ENCODE measurements at regions not wholly inside any gene's neighbourhood (a gene's known extent, or its start where the extent isn't known, plus 50 kb on each side); places are given as distances from the start of the nearest gene placed in this dataset.

DNA sequence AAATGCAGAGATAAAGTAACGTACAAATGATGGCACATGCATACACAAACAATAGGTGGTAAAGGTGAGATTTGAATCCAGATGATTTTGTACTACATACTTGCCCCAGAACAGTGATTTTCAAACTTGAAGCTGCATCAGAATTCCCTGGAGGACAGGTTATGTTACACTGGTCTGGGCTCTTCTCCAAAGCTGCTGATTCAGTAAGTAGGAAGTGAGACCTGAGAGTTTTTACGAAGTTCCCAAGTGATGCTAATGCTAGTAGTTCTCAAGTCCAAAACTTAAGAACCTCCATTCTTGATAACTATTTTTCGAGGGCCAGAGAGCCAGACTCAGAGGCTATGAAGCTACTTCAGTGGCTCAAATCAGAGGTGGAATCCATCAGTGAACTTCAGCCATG is 159.0 kb upstream of the POM121L12 start:
- H3K79me1 ChIP-seq (ENCODE audit: low read depth in 1 of 2, low read length in 2 of 2), result no peaks in the 10 kb centered on the region
- BruUV-seq (replicated peaks), result no TSS peak

More for the DNA sequence above, 159.0 kb upstream of the POM121L12 start:
- POLR2A ChIA-PET (ENCODE audit: unreplicated experiment), result no interaction called here
- no peak for DNase-seq
- Histone ChIP-seq H4K5ac (ENCODE audit: low read depth, low read length) (no peak overlapping the region), H3K27ac (ENCODE audit: insufficient read depth, low read length) (no peak overlapping the region), H3K9me1 (ENCODE audit: insufficient read depth, low read length) (no peaks in the 10 kb centered on the region), H3K4ac (ENCODE audit: low read depth, low read length) (no peak overlapping the region), H2BK120ac (ENCODE audit: low read depth, low read length) (no peak overlapping the region), H2AK9ac (replicated peaks; ENCODE audit: low read depth, low read length, poor library complexity) (no peak overlapping the region), H2BK5ac (ENCODE audit: low read depth, low read length, poor library complexity, severe bottlenecking) (no peak overlapping the region), H3K56ac (ENCODE audit: extremely low read depth, insufficient read depth, low read length) (no peak overlapping the region), H2AFZ (replicated peaks; ENCODE audit: low read length, poor library complexity) (no peak overlapping the region), H2AK5ac (ENCODE audit: low read depth, low read length) (no peak overlapping the region), H3K14ac (replicated peaks; ENCODE audit: low read depth, low read length) (no peak overlapping the region), H4K20me1 (ENCODE audit: insufficient read depth, low read length) (no peaks in the 10 kb centered on the region), H3K18ac (ENCODE audit: low read depth, low read length) (no peak overlapping the region), H2BK15ac (ENCODE audit: low read depth, low read length) (no peak overlapping the region), H3K23ac (ENCODE audit: low read depth, low read length) (no peak overlapping the region), H3K9me3 (ENCODE audit: control insufficient read depth, insufficient read depth, low read length) (peaks cover 7% of the 10 kb centered on the region; the same call in 1 of the 2 replicates), H3K9ac (ENCODE audit: low read depth, low read length) (no peak overlapping the region), H3K4me3 (ENCODE audit: insufficient read depth, low read depth, low read length) (no peak overlapping the region), H3K27me3 (ENCODE audit: control insufficient read depth, insufficient read depth, low read length) (no peaks in the 10 kb centered on the region), H4K8ac (ENCODE audit: low read depth in 2 of 2, low read length in 2 of 2) (no peak overlapping the region), H2BK20ac (ENCODE audit: low read depth, low read length) (no peak overlapping the region), H3K36me3 (ENCODE audit: control insufficient read depth, insufficient read depth, low read length) (no peaks in the 10 kb centered on the region), H3K4me2 (ENCODE audit: low read depth, low read length) (no peak overlapping the region), H3K4me1 (ENCODE audit: control insufficient read depth, insufficient read depth, low read length) (no peaks in the 10 kb centered on the region), H4K91ac (ENCODE audit: insufficient read depth, low read depth, low read length) (no peak overlapping the region)
- 0% methylated on average over 1 of the region's 3 CpGs; no CpG with 5 or more reads in 1 of the 2 experiments for whole genome bisulfite sequencing, 2 experiments (ENCODE audit: extremely low coverage in 2 of 2, insufficient read length in 1 of 2)
- in situ Hi-C loops (cut with MboI; ENCODE audit: low sequenced_read_pairs), result no loop called here
- CTCF ChIA-PET, result no interaction called here
- intact Hi-C loops (cut with micrococcal nuclease), result no loop called here
- TF ChIP-seq MAFK (IDR thresholded peaks at IDR 0.05; ENCODE audit: low read depth, low read length) (no peak), CTCF (conservative IDR thresholded peaks at IDR 0.05; ENCODE audit: low read depth, low read length) (no peak), MXI1 (IDR thresholded peaks at IDR 0.05; ENCODE audit: borderline replicate concordance, low read depth, low read length) (no peak), CEBPB (IDR thresholded peaks at IDR 0.05; ENCODE audit: low read depth, low read length) (no peak), FOS (IDR thresholded peaks at IDR 0.05; ENCODE audit: low read depth, low read length) (no peak), RFX5 (IDR thresholded peaks at IDR 0.05; ENCODE audit: low read depth, low read length) (no peak), CHD1 (IDR thresholded peaks at IDR 0.05; ENCODE audit: low read depth, low read length) (no peak), NFE2L2 (IDR thresholded peaks at IDR 0.05; ENCODE audit: low read depth, low read length) (no peak)
- TF ChIP-seq, protein P1, sequence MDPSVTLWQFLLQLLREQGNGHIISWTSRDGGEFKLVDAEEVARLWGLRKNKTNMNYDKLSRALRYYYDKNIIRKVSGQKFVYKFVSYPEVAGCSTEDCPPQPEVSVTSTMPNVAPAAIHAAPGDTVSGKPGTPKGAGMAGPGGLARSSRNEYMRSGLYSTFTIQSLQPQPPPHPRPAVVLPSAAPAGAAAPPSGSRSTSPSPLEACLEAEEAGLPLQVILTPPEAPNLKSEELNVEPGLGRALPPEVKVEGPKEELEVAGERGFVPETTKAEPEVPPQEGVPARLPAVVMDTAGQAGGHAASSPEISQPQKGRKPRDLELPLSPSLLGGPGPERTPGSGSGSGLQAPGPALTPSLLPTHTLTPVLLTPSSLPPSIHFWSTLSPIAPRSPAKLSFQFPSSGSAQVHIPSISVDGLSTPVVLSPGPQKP (IDR thresholded peaks at IDR 0.05; ENCODE audit: borderline replicate concordance, low read depth, low read length), result no peak
- TF ChIP-seq, protein P2, sequence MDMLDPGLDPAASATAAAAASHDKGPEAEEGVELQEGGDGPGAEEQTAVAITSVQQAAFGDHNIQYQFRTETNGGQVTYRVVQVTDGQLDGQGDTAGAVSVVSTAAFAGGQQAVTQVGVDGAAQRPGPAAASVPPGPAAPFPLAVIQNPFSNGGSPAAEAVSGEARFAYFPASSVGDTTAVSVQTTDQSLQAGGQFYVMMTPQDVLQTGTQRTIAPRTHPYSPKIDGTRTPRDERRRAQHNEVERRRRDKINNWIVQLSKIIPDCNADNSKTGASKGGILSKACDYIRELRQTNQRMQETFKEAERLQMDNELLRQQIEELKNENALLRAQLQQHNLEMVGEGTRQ (IDR thresholded peaks at IDR 0.05; ENCODE audit: low read depth, low read length), result no peak
- ATAC-seq (ENCODE audit: low read depth), result no peak
- dilution Hi-C loops (cut with HindIII; ENCODE audit: low sequenced_read_pairs, unreplicated experiment), result no loop called here
